ENCODE measurements at regions not wholly inside any gene's neighbourhood (a gene's known extent, or its start where the extent isn't known, plus 50 kb on each side); places are given as distances from the start of the nearest gene placed in this dataset.

- no peak for TF ChIP-seq CTCF (IDR thresholded peaks at IDR 0.05)
- no peak for TF ChIP-seq ZFX (IDR thresholded peaks at IDR 0.05; ENCODE audit: borderline replicate concordance)
Measured at GRCh38 chr14:83041224-83041623, 1507.6 kb upstream of the SEL1L start.

GRCh38 chr14:83042858-83043257, 1509.2 kb upstream of the SEL1L start:
- TF ChIP-seq ZFX (IDR thresholded peaks at IDR 0.05; ENCODE audit: borderline replicate concordance) (no peak), CTCF (IDR thresholded peaks at IDR 0.05) (no peak)
- no peak overlapping the region for H3K27ac ChIP-seq

More at GRCh38 chr14:83041224-83041623, 1507.6 kb upstream of the SEL1L start:
- no peak overlapping the region for H3K27ac ChIP-seq

GRCh38 chr14:83044001-83044400, 1510.3 kb upstream of the SEL1L start:
- no peak for TF ChIP-seq ZFX (IDR thresholded peaks at IDR 0.05; ENCODE audit: borderline replicate concordance)
- no peak for TF ChIP-seq CTCF (IDR thresholded peaks at IDR 0.05)
- no peak overlapping the region for H3K27ac ChIP-seq

- no peak for TF ChIP-seq ZFX (IDR thresholded peaks at IDR 0.05; ENCODE audit: borderline replicate concordance)
- TF ChIP-seq CTCF (IDR thresholded peaks at IDR 0.05), result no peak
Measured at GRCh38 chr14:83047059-83047830, 1513.6 kb upstream of the SEL1L start.

GRCh38 chr14:83053022-83053710, 1519.5 kb upstream of the SEL1L start:
- no peak for TF ChIP-seq ZFX (IDR thresholded peaks at IDR 0.05; ENCODE audit: borderline replicate concordance)
- no peak for TF ChIP-seq CTCF (IDR thresholded peaks at IDR 0.05)
- H3K27ac ChIP-seq, result no peak overlapping the region

More at GRCh38 chr14:83047059-83047830, 1513.6 kb upstream of the SEL1L start:
- H3K27ac ChIP-seq, result no peak overlapping the region

- H3K27ac ChIP-seq, result no peak overlapping the region
- TF ChIP-seq CTCF (IDR thresholded peaks at IDR 0.05), result no peak
- TF ChIP-seq ZFX (IDR thresholded peaks at IDR 0.05; ENCODE audit: borderline replicate concordance), result no peak
Measured at GRCh38 chr14:83058068-83058467, 1524.4 kb upstream of the SEL1L start.

All from 22Rv1 (cell line).